Neural cell (in vitro differentiated cells): ENCODE measurements at regions not wholly inside any gene's neighbourhood (a gene's known extent, or its start where the extent isn't known, plus 50 kb on each side); places are given as distances from the start of the nearest gene placed in this dataset.

Experiments
- H2AFZ ChIP-seq: fragments of 200-600, 300-800 bp; sonication (generic), shearing (Covaris generic); 2 replicates; pipeline ENCODE4 v1.6.0; 2014; ENCODE audit warnings: low read depth, mild to moderate bottlenecking, antibody characterized with exemption, low read length, moderate library complexity
- H3F3A ChIP-seq: fragments of 200-600 bp; shearing (Covaris generic); 2 replicates; pipeline ENCODE4 v1.6.1; 2016; ENCODE audit warnings: mild to moderate bottlenecking, moderate library complexity, mixed read lengths, antibody characterized with exemption, low read length; ENCODE audit not compliant: insufficient read depth, poor library complexity, severe bottlenecking
- H3K27ac ChIP-seq: fragments of 200-600, 300-800 bp; sonication (generic), shearing (Covaris generic); 2 replicates; pipeline ENCODE4 v1.5.1; 2014; ENCODE audit warnings: mild to moderate bottlenecking, low read length, moderate library complexity
- H3K27me3 ChIP-seq: fragments of 300-800, 200-600 bp; sonication (generic), shearing (Covaris generic); 2 replicates; pipeline ENCODE4 v1.6.0; 2014; ENCODE audit warnings: mild to moderate bottlenecking, low read depth, low read length, moderate library complexity; ENCODE audit not compliant: insufficient read depth
- H3K36me3 ChIP-seq: fragments of 300-800, 200-600 bp; sonication (generic), shearing (Covaris generic); 2 replicates; pipeline ENCODE4 v1.5.1; 2014; ENCODE audit warnings: mild to moderate bottlenecking, antibody characterized with exemption, low read length, moderate library complexity; ENCODE audit not compliant: insufficient read depth
- H3K4me2 ChIP-seq: fragments of 300-800, 200-600 bp; sonication (generic), shearing (Covaris generic); 2 replicates; pipeline ENCODE4 v1.6.0; 2014; ENCODE audit warnings: mild to moderate bottlenecking, low read length
- H3K4me3 ChIP-seq: fragments of 300-800, 200-600 bp; sonication (generic), shearing (Covaris generic); 2 replicates; pipeline ENCODE4 v1.5.1; 2014; ENCODE audit warnings: mild to moderate bottlenecking, low read length, moderate library complexity
- H3K79me2 ChIP-seq: fragments of 200-600 bp; shearing (Covaris generic); replicated peaks from 2 replicates; pipeline ENCODE4 v1.6.0; 2014; ENCODE audit warnings: mild to moderate bottlenecking, low read length, moderate library complexity; ENCODE audit not compliant: insufficient read depth
- H3K9ac ChIP-seq: fragments of 300-800, 200-600 bp; sonication (generic), shearing (Covaris generic); 2 replicates; pipeline ENCODE4 v1.6.1; 2016; ENCODE audit warnings: mild to moderate bottlenecking, low read length, mixed read lengths
- H3K9me2 ChIP-seq: fragments of 200-600 bp; shearing (Covaris generic); 2 replicates; pipeline ENCODE4 v1.6.1; 2016; ENCODE audit warnings: mild to moderate bottlenecking, low read length, mixed read lengths; ENCODE audit not compliant: insufficient read depth
- H3K9me3 ChIP-seq: fragments of 200-600, 300-800 bp; sonication (generic), shearing (Covaris generic); 2 replicates; pipeline ENCODE4 v1.6.1; 2016; ENCODE audit warnings: mild to moderate bottlenecking, mixed run types, low read length, moderate library complexity, mixed read lengths
- H4K20me1 ChIP-seq: fragments of 200-600 bp; shearing (Covaris generic); 2 replicates; pipeline ENCODE4 v1.6.1; 2016; ENCODE audit warnings: mild to moderate bottlenecking, mixed run types; ENCODE audit not compliant: insufficient read depth
- EP300 ChIP-seq: fragments of 450-650 bp; conservative IDR thresholded peaks from 2 replicates; pipeline ENCODE4 v1.6.1; 2014; ENCODE audit warnings: antibody characterized with exemption, mild to moderate bottlenecking, moderate library complexity; ENCODE audit not compliant: poor library complexity, severe bottlenecking
- EZH2 ChIP-seq: fragments of 200-600, 300-800 bp; shearing (Covaris generic), sonication (generic); IDR thresholded peaks from 2 replicates; pipeline ENCODE4 v1.6.1; 2014; ENCODE audit warnings: antibody characterized with exemption, low read length, borderline replicate concordance, mild to moderate bottlenecking; ENCODE audit not compliant: insufficient read depth, poor library complexity, severe bottlenecking
- MXI1 ChIP-seq: fragments of 450-650 bp; conservative IDR thresholded peaks from 2 replicates; pipeline ENCODE4 v1.6.1; 2014; ENCODE audit warnings: antibody characterized with exemption, mild to moderate bottlenecking; ENCODE audit not compliant: poor library complexity, severe bottlenecking
- POLR2AphosphoS5 ChIP-seq: IDR thresholded peaks from 2 replicates; pipeline ENCODE4 v1.6.1; 2012
- RAD21 ChIP-seq: fragments of 450-650 bp; conservative IDR thresholded peaks from 2 replicates; pipeline ENCODE4 v1.6.1; 2014; ENCODE audit warnings: antibody characterized with exemption, mild to moderate bottlenecking, moderate library complexity
- SMC3 ChIP-seq: fragments of 450-650 bp; conservative IDR thresholded peaks from 2 replicates; pipeline ENCODE4 v1.6.1; 2014; ENCODE audit warnings: antibody characterized with exemption, mild to moderate bottlenecking, moderate library complexity; ENCODE audit not compliant: poor library complexity
- TAF1 ChIP-seq: IDR thresholded peaks from 2 replicates; pipeline ENCODE4 v1.6.1; 2012; ENCODE audit warnings: low read depth
- TF ChIP-seq, protein P1 (sequence below): IDR thresholded peaks from 2 replicates; pipeline ENCODE4 v1.6.1; 2012; ENCODE audit warnings: borderline replicate concordance
- TF ChIP-seq, protein P2 (sequence below): fragments of 450-650 bp; IDR thresholded peaks from 2 replicates; pipeline ENCODE4 v1.5.1; 2014; ENCODE audit warnings: antibody characterized with exemption, mild to moderate bottlenecking, moderate library complexity; ENCODE audit not compliant: poor library complexity, severe bottlenecking

DNA sequence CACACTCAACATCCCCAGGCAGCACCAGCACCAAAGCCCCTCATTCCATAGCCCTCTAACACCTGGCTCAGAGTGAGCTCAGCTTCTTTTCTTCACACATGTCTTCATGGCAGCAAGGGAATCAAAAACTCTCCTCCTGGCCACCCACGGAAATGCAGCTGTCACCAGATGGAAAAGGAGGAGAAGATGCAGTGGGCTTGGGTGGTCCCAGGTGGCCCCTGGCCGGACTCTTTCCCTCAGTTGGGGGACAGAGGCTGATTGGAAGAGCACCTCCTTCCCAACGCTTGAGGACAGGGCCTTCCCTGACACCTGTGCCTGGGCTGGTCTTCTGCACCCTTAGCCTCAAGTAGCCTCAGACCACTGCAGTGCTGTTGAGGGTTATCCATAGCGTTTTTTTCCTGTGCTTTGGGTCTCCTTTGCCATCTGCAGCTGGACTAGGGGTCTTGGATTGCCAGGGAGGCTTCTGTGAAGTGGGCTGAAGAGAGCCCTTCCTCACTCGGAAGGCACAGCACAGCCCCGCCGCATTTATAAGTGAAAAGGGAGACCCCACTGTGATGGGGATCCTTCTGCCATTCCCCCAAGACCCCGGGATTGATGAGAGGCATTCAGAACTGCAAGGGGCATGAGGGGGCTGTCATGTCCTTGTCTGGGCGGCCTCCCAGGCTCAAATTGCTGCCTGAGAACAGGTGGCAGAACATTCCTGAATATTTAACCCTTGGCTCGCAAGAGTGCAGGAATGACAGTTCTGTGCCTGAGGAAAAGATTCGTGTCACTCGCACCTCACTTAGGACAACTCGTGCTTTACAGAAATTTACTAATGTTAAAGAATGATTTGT lies 200.0 kb downstream of the AUH start:
- Histone ChIP-seq H3K79me2 (no peaks in the 10 kb centered on the region), H3K4me3 (no peak overlapping the region), H3K4me2 (no peak overlapping the region), H4K20me1 (no peaks in the 10 kb centered on the region), H3K9me2 (no peaks in the 10 kb centered on the region), H3K27me3 (no peaks in the 10 kb centered on the region), H2AFZ (no peak overlapping the region), H3F3A (no peaks in the 10 kb centered on the region), H3K36me3 (no peaks in the 10 kb centered on the region), H3K27ac (no peak overlapping the region), H3K9me3 (no peaks in the 10 kb centered on the region), H3K9ac (no peak overlapping the region)
- TF ChIP-seq, protein P1, sequence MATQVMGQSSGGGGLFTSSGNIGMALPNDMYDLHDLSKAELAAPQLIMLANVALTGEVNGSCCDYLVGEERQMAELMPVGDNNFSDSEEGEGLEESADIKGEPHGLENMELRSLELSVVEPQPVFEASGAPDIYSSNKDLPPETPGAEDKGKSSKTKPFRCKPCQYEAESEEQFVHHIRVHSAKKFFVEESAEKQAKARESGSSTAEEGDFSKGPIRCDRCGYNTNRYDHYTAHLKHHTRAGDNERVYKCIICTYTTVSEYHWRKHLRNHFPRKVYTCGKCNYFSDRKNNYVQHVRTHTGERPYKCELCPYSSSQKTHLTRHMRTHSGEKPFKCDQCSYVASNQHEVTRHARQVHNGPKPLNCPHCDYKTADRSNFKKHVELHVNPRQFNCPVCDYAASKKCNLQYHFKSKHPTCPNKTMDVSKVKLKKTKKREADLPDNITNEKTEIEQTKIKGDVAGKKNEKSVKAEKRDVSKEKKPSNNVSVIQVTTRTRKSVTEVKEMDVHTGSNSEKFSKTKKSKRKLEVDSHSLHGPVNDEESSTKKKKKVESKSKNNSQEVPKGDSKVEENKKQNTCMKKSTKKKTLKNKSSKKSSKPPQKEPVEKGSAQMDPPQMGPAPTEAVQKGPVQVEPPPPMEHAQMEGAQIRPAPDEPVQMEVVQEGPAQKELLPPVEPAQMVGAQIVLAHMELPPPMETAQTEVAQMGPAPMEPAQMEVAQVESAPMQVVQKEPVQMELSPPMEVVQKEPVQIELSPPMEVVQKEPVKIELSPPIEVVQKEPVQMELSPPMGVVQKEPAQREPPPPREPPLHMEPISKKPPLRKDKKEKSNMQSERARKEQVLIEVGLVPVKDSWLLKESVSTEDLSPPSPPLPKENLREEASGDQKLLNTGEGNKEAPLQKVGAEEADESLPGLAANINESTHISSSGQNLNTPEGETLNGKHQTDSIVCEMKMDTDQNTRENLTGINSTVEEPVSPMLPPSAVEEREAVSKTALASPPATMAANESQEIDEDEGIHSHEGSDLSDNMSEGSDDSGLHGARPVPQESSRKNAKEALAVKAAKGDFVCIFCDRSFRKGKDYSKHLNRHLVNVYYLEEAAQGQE = no peak
- no peak for TF ChIP-seq SMC3
- TF ChIP-seq, protein P2, sequence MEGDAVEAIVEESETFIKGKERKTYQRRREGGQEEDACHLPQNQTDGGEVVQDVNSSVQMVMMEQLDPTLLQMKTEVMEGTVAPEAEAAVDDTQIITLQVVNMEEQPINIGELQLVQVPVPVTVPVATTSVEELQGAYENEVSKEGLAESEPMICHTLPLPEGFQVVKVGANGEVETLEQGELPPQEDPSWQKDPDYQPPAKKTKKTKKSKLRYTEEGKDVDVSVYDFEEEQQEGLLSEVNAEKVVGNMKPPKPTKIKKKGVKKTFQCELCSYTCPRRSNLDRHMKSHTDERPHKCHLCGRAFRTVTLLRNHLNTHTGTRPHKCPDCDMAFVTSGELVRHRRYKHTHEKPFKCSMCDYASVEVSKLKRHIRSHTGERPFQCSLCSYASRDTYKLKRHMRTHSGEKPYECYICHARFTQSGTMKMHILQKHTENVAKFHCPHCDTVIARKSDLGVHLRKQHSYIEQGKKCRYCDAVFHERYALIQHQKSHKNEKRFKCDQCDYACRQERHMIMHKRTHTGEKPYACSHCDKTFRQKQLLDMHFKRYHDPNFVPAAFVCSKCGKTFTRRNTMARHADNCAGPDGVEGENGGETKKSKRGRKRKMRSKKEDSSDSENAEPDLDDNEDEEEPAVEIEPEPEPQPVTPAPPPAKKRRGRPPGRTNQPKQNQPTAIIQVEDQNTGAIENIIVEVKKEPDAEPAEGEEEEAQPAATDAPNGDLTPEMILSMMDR = no peak
- no peak for TF ChIP-seq RAD21
- TF ChIP-seq EP300 = no peak
- TF ChIP-seq EZH2 = no peak
- no peak for TF ChIP-seq MXI1
- TF ChIP-seq TAF1 = no peak
- TF ChIP-seq POLR2AphosphoS5 = no peak

- H3K9me3 ChIP-seq = no peaks in the 10 kb centered on the region
- no peak overlapping the region for H3K9ac ChIP-seq
- no peaks in the 10 kb centered on the region for H3K9me2 ChIP-seq
- H3K36me3 ChIP-seq = no peaks in the 10 kb centered on the region
- H3K4me2 ChIP-seq = no peak overlapping the region
- H2AFZ ChIP-seq = no peak overlapping the region
- no peaks in the 10 kb centered on the region for H3F3A ChIP-seq
- H4K20me1 ChIP-seq = no peaks in the 10 kb centered on the region
- TF ChIP-seq, protein P1 = no peak
- TF ChIP-seq RAD21 = no peak
- no peak for TF ChIP-seq MXI1
- no peaks in the 10 kb centered on the region for H3K79me2 ChIP-seq
- no peaks in the 10 kb centered on the region for H3K27me3 ChIP-seq
- no peak overlapping the region for H3K27ac ChIP-seq
- no peak overlapping the region for H3K4me3 ChIP-seq
Observed at GRCh38 chr9:91162311-91162710, 199.4 kb downstream of the AUH start.
